ENCODE measurements at regions not wholly inside any gene's neighbourhood (a gene's known extent, or its start where the extent isn't known, plus 50 kb on each side); places are given as distances from the start of the nearest gene placed in this dataset.
"Not testable (repeated sequence)": the region's sequence is repeated elsewhere in the genome, so short reads cannot be mapped to it uniquely, and the experiment has no call there.

DNA sequence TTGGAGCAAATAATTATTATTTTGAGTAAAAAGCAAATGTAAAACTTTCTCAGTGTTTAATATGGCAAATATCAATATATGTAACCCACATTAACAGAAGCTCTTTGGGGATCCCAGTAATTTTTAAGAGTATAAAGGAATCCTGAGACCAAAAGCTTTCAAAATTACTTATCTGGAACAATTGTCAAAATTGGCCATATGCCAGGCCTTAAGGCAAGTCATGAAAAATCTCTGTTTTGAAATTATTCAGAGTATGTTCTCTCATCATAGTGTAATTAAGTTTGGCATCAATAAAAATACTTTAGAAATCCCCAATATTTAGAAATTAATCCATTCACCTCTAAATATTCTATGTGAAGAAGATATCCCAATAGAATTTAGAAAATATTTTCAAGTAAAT lies 225.3 kb upstream of the ARL4C start:
- DNase-seq (ENCODE audit: low read depth): no peak

GRCh38 chr2:234719116-234719716 lies 222.3 kb upstream of the ARL4C start:
- DNase-seq (ENCODE audit: low read depth): no peak

DNA sequence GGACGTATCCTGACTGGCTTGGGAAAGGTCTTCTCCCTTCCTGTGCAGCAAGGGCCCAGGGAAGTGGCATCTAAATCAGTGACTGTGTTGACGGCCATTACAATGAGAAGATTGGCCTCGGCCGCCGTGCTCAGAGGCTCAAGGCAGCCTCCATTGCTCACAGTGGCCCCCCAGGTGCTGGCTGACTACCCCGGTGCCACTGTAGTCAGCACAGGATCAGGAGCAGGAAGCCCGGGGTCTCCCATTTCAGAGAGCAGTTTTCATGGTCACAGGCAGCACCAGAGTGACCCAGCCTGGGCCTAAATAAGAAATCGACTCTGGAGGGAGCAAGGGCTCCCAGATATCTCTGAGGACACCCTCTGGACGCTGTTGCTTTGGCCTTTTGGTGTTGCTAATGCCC lies 219.4 kb upstream of the ARL4C start:
- DNase-seq (ENCODE audit: low read depth): no peak

GRCh38 chr2:234715671-234716250 lies 218.9 kb upstream of the ARL4C start:
- DNase-seq (ENCODE audit: low read depth): no peak

- DNase-seq (ENCODE audit: low read depth): no peak
Observed at GRCh38 chr2:234714711-234715110, 217.8 kb upstream of the ARL4C start.

DNA sequence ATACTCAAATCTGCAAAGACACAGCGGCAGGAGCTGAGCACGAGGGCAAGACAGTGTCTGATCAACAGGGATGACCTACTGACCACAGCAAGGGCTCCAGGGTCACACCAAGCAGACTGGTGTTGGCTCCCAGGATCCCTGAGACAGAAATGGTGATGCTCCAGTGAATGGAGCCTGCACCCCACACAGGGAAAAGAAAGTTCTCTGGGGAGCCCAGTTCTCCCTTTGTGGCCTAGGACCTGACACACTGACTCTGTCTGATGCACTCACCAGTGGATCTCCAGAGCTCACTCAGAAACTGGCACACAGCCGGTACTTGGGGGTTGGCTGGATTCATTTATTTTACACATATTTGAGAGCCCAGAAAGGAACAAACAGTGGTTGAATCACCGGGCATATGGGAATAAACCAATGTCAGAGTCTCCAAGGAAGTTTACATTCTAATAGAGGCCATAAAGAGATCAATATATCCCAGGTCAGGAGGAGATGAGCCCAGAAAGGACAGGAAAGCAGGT lies 215.6 kb upstream of the ARL4C start:
- no peak for DNase-seq (ENCODE audit: low read depth)

- DNase-seq (ENCODE audit: low read depth): no peak
Observed at GRCh38 chr2:234711308-234711707, 214.4 kb upstream of the ARL4C start.

DNA sequence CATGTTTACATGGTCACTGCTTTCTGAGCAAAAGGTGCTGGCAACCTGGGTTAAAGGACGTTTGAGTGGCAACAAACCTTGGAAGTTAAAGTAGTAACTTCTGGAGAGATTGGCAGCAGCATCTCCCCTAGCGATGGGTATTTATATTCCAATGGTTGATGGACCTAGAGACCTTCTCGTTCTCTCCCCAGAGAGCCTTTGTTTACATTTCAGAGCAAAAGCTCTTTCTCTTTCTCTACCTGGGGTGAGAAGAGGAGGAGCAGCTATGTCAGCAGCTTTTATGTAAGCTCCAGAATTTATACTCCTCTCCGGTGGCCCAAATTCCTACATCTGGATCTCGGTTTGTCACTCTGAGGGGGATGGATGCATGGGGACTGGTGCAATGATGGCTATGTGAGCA lies 213.7 kb upstream of the ARL4C start:
- DNase-seq (ENCODE audit: low read depth): no peak

DNA sequence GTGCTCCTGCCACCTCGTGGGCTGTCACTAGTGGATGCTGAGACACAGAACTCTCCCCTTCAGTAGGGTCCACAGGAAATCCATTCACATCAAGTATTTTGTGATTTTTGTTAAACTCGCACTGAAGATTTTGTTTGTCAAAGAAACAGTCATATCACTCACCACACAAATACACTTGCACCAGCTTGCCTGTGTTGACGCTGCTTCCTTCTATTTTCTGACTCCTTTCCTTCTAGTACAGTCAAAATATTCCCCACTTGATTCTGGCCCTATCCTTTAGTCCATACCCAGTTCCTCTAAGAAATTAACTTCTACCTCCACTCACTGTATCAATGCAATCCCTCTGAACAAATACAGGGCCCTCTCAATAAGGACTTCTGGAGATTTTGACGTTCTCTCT lies 213.2 kb upstream of the ARL4C start:
- DNase-seq (ENCODE audit: low read depth): no peak

- no peak for DNase-seq (ENCODE audit: low read depth)
Observed at GRCh38 chr2:234708717-234709116, 211.8 kb upstream of the ARL4C start.

GRCh38 chr2:234708091-234708683 lies 211.3 kb upstream of the ARL4C start:
- DNase-seq (ENCODE audit: low read depth): no peak

- DNase-seq (ENCODE audit: low read depth): no peak
Observed at GRCh38 chr2:234706086-234706485, 209.2 kb upstream of the ARL4C start.

- DNase-seq (ENCODE audit: low read depth): no peak
Observed at GRCh38 chr2:234705108-234705507, 208.2 kb upstream of the ARL4C start.

DNA sequence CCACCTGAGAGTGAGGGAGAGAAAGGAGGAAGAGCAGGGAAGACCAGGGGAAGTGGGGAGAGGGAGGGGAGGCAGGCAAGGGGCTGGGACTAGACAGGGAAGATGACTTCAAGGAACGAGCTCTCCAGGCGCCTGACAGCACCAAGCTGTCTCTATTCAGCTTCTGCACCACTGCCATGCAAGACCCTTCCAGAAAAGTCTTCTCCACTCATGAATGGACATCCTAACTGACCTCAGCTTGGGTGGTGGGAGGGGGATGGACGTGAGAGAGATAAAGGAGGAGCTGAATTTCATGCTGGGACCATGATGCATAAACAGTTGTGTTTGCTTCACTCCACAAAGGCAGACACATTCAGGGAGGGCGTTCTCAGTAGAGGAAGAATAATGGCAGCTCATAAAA lies 206.4 kb upstream of the ARL4C start:
- DNase-seq (ENCODE audit: low read depth): no peak

DNA sequence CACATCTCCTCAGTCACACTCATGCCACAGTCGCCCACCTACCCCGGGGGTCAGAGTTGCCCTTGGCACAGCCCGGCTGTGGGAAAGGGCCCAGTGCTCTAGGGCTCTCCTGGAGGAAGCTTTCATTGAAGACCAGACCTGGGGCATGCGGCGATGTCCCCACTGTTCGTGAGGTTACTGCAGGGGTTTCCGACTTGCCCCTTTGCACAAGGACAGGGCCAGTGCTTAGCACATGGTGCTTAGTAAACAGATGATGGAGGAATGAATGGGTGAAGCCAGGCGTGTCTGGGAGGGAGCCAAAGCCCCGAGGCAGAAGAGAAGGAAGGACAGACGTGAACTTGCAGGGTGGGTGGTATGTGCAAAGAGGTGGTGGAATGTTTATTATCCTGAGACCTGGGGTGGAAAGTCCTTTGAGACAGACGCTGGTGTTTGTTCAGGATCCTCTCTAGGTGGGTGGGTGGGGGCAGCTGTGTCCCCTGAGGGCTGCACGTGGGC lies 205.9 kb upstream of the ARL4C start:
- no peak for DNase-seq (ENCODE audit: low read depth)

DNA sequence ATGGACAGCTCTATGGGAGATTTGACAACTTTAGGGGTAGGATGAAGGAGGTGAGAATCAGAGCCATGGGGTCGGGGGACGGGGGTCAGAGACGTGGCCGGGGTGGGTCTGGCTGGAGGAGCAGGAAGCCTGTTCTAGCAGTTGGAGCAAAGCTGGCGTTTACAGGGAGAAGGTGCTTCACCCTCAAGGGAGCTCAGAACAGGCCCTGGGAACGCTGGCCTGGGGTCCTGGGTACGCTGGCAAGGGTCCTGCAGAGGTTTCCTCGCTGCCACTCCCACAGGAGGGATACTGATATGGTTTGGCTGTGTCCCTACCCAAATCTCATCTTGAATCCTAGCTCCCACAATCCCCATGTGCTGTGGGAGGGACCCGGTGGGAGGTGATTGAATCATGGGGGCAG lies 205.0 kb upstream of the ARL4C start:
- DNase-seq (ENCODE audit: low read depth): no peak

DNA sequence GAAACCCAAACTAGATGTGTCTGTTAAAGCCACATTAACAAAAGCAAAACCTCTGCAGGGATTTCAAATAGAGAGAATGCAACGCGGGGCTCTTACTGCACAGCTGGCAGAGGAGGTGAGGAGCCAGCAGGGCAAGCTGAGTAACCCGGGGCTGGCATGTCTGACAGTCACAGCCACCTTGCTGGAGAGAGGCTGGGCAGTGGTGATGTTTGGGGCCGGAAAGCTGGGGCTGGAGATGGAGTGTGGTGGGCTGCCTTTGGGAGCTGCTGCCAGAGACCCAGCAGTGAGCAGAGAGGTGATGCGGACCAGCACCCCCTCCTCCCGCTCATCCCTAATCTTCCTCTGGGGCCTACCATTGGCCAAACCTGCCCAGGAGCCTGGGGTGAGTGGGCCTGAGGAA lies 204.5 kb upstream of the ARL4C start:
- no peak for DNase-seq (ENCODE audit: low read depth)

GRCh38 chr2:234699456-234699855 lies 202.6 kb upstream of the ARL4C start:
- no peak for DNase-seq (ENCODE audit: low read depth)

DNA sequence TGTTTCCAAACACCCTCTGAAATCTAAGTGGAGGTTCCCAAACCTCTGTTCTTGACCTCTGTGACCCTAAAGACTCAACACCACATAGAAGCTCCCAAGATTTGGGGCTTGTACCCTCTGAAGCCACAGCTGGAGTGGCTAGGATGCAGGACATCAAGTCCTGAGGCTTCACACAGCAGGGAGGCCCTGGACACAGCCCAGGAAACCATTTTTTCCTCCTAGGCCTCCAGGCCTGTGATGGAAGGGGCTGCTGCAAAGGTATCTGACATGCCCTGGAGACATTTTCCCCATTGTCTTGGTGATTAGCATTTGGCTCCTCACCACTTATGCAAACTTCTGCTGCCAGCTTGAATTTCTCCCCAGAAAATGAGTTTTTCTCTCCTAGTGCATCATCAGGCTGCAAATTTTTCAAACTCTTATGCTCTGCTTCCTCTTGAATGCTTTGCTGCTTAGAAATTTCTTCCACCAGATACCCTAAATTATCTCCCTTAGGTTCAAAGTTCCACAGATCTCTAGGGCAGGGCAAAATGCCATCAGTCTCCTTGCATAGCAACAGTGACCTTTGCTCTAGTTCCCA lies 200.5 kb upstream of the ARL4C start:
- not testable (repeated sequence) for DNase-seq (ENCODE audit: low read depth)

GRCh38 chr2:234695981-234696380 lies 199.1 kb upstream of the ARL4C start:
- DNase-seq (ENCODE audit: low read depth): no peak

DNA sequence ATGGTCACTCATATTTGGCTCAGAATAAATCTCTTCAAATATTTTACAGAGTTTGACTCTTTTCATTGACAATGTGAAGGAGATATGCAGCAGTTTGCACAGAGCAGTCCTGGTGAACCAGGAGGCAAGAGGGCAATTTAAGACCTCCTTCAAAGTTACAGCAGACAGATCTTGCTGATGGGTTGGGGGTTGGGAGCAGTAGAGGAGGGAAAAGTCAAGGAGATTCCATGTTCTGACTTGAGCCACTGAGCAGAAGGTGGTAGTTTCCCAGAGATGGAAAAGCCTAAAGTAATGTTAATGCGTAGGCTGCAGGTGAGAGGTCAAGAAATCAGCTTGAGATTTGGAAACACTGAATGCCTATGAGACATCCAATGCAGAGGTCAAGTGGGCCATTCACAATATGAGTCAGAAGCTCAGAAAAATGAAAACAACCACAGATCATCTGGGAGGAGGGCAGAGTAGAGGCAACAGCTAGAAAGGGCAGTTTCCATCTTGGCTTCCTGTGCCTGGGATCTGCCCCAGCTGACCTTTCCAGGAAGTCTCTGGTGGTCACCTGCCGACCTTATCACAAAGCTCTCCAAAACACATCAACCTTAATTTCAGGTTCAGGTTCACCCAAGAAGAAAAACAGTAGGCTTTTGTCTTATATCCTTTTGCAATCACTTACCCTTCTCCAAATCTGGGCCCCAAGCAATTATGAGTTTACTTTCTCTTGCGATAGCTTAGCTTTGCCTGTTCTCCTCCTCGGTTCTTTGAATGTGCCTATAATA lies 197.5 kb upstream of the ARL4C start:
- peak; percentile 72 for DNase-seq (ENCODE audit: low read depth)

- not testable (repeated sequence) for DNase-seq (ENCODE audit: low read depth)
Observed at GRCh38 chr2:234693681-234694190, 196.9 kb upstream of the ARL4C start.
